Fibroblast of skin of right quadriceps (primary cell): ENCODE measurements at regions not wholly inside any gene's neighbourhood (a gene's known extent, or its start where the extent isn't known, plus 50 kb on each side); places are given as distances from the start of the nearest gene placed in this dataset.

Source experiments
- DNase-seq: peaks from one replicate; pipeline ENCODE4 v3.0.0-alpha.2; 2013

- no peak for DNase-seq
Measured at GRCh38 chr5:96282020-96282419, 151.0 kb downstream of the PCSK1 start.

DNA sequence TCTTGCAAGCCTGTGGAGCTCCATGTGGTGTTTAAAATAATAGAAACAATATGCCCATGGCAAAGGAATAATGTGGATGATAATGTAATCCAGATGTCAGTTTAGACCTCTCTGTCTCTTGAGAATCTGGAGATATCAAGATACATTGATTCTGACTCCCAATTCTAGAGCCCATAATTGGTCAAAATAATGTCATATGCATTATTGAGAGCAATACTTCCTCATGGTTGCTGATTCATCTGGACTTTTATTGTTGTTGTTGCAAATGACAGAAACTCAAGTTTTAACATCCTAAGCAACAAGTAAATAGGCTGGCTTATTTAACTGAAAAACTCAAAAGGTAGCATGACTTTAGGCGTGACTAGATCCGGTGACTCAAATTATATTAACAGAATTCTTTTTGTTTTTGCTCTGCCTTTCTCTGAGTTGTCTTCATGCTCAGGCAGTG lies 152.1 kb downstream of the PCSK1 start:
- DNase-seq, result peak; percentile 68

DNA sequence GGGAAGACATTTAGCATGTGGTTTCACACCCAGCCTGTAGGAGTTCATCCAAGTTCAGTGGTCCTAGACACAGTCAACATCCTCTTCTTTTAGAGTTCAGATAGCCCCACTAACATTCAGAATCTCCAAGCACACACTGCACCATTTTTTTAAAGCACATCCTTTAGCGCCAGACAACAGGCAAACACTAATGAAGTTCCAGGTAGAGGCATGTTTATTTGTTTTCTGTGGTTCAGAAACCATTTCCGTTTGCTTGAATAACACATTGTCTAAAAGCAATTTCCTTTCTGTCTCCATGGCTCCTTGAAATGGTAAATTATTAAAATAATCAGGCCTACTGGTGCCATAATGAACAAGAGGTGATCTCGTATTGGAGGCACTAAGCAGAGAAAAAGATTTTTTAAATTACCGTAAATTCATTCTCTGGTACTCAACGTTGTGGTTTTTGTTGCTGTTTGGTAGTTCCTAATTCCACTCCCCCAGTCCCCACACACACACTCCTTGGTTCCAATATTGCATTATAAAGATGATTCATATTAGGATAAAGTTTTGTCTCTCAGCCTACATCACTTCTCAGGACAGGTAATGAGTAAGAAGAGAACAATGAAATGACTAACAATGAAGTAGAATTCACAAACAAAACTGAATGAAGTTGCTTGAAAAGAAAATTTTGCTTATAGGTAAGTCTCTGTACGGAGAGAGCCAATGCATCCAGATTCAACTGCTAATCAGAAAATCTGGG lies 153.1 kb downstream of the PCSK1 start:
- peak; percentile 60 for DNase-seq

GRCh38 chr5:96278981-96279380 lies 154.1 kb downstream of the PCSK1 start:
- no peak for DNase-seq

DNA sequence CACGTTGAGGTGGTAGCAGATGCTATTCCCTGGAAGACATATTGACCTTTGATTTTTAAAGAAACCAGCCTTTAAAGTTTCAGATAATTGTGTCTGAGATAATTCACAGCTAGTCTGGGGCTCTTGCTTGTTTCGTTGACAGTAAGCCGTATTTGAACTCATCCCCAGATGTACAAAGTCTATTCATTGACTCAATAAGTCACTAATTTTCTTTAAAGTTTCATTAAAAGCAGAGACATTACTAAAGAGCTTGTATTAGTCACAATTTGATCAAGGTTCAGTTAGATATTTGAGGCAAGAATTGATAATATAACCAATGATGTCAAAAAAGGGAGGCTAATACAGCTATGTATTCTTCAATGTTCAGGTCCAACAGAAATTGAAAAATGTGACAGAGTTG lies 158.0 kb downstream of the PCSK1 start:
- no peak for DNase-seq

- DNase-seq, result no peak
Measured at GRCh38 chr5:96265487-96265886, 167.6 kb downstream of the PCSK1 start.

- DNase-seq, result no peak
Measured at GRCh38 chr5:96264047-96264446, 169.0 kb downstream of the PCSK1 start.

DNA sequence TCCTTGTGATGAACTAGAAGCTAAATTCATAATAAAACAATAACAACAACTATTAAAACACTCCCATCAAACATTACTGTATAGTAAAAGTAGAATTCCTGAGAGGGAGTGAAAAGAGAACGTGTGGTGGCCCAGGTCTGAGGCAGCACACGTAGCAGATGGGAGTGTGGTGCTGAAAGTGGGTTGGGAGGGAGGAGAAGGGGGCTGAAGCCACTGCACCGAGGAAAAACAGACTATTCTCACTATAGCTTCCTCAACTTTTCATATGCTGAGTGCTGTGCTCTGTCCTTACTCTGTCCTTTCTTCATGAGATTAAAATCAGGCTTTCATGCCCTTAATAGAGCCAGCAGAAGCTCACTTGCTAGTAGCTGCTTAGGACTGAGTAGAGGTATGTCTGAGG lies 170.9 kb downstream of the PCSK1 start:
- no peak for DNase-seq

DNA sequence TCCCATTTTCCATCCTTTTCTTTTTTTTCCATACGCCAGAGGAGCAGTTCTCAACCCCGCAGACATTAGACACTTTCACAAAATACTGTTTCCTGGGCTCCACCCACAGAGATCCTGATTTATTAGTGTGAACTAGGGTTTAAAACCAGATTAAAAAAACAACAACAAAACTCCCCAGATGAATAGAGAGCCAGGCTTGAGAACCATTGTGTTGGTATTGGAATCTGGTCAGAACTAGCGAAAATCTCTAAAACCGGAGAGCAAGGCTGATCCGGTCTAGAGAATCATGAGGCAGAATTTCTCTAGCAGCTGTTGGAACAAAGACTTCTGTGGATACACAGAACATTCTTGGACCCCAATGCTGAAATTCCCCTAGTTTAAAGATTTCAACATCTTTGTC lies 173.0 kb downstream of the PCSK1 start:
- DNase-seq, result no peak

DNA sequence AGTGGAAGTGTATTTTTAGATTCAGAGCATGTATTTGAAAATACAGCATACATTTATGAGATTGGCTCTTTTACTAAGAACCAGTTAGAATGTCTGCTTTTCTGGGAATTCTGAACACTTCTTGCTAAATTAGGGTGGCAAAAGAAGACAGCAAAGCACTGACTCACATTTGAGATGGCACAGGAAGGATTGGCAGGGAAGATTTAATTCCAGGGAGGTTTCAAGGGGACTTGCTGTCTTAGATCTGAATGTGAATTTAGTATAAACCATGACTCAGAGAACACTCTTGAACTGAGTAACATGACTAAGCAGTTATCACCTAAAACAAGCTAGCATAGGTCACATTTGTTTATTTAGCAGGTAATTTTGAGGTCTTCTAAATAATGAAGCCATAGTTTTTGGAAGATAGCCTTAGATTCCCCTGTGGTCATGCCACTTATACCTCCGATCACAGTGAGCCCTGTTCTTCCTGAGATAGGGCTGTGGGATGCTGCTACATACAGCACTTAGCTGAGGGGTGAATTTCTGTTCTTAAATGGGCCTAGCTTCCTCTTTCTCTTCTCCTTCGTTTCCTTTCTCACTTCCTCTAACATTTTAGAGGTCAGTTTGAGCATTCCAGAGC lies 173.8 kb downstream of the PCSK1 start:
- peak; percentile 65 for DNase-seq

GRCh38 chr5:96258692-96259091 lies 174.4 kb downstream of the PCSK1 start:
- DNase-seq, result no peak

DNA sequence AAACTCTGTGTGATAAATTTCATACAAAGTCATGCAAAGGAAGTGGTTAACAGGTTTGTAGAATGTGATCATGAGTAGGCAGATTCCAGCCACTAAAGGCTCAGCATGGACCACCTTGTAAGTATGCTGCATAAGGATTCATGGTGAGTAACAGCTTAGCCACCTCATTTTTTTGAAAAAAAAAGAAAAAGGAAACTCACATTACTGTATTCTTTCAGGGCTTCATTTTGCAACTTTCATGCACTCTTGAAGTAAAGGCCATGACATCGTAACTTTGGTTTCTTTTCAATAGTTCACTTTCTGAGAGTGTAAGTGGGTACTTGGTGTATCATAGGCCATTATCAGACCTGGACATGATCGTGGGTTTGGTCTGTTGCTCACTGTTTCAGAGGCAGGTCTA lies 175.1 kb downstream of the PCSK1 start:
- DNase-seq, result peak; percentile 92

- DNase-seq, result peak; percentile 90
Measured at GRCh38 chr5:96256795-96257470, 176.1 kb downstream of the PCSK1 start.

DNA sequence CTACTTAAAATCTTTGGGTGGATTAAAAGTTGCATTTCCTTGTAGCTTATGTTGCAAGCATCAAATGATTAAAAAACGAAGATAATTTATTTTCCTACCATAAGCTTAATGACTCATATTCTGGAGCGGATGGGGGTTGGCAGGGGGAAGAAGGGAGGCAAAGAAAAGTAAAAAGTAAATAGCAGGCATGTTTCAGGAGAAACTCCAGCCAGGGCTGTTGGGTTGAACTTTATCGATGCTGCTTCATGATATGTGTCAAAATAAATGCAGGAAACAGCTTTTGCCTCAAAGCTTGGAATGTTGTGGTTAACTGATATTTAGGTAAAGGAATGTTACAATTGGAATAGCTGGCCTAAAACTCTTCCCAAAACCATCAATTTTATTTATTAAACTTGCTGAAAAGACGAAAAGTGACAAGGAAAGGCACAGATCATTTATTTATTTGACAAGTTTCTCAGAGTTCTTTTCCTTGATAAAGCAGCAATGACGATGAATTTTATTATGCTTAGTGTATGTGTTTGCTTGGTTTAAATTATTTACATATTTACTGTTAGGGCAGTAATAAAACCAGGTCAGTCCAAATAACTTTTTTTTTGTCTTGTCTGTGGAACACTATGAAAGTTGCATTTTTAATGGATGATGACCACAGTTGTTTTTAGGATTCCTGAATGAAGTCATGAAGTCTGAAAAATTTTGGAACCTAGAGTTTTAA lies 177.9 kb downstream of the PCSK1 start:
- peak; percentile 99 for DNase-seq

GRCh38 chr5:96253140-96253539 lies 179.9 kb downstream of the PCSK1 start:
- DNase-seq, result no peak

DNA sequence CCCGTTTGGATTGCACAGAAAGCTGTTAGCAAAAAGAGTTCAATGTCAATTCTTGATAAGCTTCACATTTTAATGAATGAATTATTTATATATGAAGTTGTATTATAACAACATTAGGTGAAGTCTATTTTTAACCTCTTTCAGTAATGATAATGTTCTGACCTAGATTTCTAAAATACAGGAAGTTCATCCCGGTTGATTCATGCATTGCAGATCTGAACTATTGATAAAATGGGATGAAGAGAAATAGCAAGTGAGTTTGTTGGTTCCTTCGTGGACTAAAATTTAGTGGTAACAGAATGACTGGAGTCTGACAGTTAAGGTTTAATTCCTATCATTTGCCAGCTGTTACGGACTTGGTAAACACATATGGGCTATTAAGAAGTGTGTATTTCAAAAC lies 180.5 kb downstream of the PCSK1 start:
- no peak for DNase-seq

DNA sequence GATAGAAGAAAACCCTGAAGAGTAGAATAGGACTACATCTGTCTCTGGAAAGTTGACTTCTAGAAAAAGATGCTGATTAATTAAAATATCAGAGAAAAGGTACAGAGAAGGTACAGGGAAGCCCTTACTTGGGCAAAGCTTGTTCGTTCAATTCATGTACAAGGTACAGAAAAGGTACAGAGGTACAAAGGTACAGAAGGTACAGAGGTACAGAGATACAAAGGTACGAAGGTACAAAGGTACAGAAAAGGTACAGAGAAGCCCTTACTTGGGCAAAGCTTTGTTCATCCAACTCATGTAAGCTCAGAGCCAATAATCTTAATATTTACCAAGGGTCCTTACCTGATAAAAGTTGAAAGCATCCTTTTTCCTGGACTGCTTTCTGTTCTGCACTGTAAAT lies 182.3 kb downstream of the PCSK1 start:
- no peak for DNase-seq

DNA sequence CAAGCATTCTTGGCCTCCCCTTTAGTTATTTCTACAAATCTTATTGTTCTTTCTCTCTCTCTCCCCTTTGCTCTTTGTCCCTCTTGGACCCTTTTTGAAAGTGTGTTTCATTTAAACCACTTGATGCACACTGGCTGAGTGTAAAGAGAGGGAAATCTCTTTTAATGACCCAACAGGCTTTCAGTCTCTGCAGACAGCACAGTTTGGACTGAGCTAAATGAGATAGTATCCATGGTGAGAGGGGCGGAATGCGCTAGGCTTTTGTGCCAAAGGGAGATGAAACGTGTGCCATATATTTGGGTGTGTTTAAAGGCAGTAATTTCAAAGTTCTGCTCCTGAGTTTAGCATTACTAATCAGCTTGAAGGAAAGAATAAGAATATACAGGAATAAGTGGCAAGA lies 184.9 kb downstream of the PCSK1 start:
- DNase-seq, result no peak

DNA sequence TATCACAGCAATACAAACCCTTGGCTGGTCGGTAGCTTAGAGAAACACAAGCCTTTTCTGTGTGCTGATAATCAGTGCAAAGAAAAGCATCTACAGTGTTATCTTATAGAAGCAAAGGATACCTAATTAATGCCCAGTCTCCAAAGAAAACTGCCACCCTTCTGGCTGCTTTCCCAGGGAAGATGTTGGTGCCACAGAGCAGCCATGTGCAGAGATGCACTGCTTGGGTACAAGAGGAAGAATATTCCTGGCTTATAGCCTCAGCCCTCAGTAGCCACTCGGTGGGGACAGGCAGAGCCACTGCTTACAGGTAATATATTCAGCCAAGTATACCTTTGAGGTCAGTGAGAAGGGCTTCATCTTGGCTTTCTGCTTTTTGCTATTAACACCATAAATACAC lies 185.3 kb downstream of the PCSK1 start:
- no peak for DNase-seq

DNA sequence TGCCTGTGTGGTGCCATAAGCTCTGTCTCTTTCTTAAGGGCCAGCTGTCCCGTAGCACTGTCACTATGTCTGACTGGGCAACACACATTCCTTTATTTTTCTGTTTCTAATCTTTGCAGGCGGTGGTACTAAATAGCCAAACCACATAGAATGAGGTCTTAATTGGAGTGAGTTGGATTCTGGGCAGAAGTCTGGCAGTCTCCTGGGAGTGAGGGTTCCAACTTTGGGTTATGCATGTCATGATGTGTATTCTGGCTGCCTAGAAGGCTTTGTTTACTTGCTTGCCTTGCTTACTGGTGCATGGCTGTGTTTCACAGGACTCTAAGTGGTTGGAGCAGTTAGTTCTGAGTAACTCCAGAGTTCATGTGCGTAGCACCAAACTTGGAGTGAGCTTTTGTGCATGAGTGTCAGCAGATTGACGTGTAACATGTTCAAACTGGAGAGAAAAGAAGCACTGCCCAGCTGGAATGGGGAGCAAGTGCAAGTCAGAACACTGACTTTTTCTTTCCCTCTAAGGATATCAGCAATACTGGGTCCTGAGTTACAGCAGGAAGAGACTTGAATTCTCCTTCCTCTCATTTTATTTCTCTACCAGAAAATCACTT lies 185.8 kb downstream of the PCSK1 start:
- peak; percentile 68 for DNase-seq

GRCh38 chr5:96245140-96246091 lies 187.6 kb downstream of the PCSK1 start:
- DNase-seq, result no peak

- DNase-seq, result no peak
Measured at GRCh38 chr5:96244696-96245095, 188.4 kb downstream of the PCSK1 start.
